ENCODE measurements at regions not wholly inside any gene's neighbourhood (a gene's known extent, or its start where the extent isn't known, plus 50 kb on each side); places are given as distances from the start of the nearest gene placed in this dataset.

DNA sequence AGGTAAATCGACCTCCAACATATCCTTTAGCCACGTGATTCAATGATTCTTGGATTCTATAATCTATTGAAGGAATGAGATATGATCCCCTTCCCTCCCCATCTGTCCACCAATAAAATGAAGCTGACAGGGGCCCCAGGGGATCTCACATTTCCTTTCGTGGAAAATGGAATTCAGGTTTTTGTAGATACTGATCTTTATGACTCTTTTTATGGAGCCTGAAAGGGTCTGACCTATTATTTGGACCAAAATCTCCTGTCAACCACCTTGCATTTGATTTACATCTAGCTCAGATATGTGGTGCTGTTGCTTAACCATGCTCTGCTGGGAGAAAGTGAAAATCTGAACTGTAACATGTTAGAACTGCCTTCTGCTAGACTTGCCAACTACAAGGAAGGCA lies 234.0 kb upstream of the CXCL12 start:
- TF ChIP-seq, protein P1, sequence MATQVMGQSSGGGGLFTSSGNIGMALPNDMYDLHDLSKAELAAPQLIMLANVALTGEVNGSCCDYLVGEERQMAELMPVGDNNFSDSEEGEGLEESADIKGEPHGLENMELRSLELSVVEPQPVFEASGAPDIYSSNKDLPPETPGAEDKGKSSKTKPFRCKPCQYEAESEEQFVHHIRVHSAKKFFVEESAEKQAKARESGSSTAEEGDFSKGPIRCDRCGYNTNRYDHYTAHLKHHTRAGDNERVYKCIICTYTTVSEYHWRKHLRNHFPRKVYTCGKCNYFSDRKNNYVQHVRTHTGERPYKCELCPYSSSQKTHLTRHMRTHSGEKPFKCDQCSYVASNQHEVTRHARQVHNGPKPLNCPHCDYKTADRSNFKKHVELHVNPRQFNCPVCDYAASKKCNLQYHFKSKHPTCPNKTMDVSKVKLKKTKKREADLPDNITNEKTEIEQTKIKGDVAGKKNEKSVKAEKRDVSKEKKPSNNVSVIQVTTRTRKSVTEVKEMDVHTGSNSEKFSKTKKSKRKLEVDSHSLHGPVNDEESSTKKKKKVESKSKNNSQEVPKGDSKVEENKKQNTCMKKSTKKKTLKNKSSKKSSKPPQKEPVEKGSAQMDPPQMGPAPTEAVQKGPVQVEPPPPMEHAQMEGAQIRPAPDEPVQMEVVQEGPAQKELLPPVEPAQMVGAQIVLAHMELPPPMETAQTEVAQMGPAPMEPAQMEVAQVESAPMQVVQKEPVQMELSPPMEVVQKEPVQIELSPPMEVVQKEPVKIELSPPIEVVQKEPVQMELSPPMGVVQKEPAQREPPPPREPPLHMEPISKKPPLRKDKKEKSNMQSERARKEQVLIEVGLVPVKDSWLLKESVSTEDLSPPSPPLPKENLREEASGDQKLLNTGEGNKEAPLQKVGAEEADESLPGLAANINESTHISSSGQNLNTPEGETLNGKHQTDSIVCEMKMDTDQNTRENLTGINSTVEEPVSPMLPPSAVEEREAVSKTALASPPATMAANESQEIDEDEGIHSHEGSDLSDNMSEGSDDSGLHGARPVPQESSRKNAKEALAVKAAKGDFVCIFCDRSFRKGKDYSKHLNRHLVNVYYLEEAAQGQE (IDR thresholded peaks at IDR 0.05; ENCODE audit: low read depth), result no peak
- TF ChIP-seq EP300 (IDR thresholded peaks at IDR 0.05; ENCODE audit: borderline replicate concordance) (no peak), NFIC (IDR thresholded peaks at IDR 0.05) (no peak), TCF12 (IDR thresholded peaks at IDR 0.05; ENCODE audit: low read depth) (no peak), CEBPB (IDR thresholded peaks at IDR 0.05) (no peak), FOXM1 (IDR thresholded peaks at IDR 0.05; ENCODE audit: borderline replicate concordance, low read depth) (no peak), YY1 (IDR thresholded peaks at IDR 0.05; ENCODE audit: low read depth) (no peak), CREB1 (IDR thresholded peaks at IDR 0.05; ENCODE audit: low read depth) (no peak), RAD21 (IDR thresholded peaks at IDR 0.05; ENCODE audit: low read depth) (no peak), EGR1 (IDR thresholded peaks at IDR 0.05) (no peak), ZBTB7A (IDR thresholded peaks at IDR 0.05; ENCODE audit: low read depth) (no peak), TEAD4 (IDR thresholded peaks at IDR 0.05) (no peak)
- TF ChIP-seq, protein P2, sequence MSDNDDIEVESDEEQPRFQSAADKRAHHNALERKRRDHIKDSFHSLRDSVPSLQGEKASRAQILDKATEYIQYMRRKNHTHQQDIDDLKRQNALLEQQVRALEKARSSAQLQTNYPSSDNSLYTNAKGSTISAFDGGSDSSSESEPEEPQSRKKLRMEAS (IDR thresholded peaks at IDR 0.05), result no peak

DNA sequence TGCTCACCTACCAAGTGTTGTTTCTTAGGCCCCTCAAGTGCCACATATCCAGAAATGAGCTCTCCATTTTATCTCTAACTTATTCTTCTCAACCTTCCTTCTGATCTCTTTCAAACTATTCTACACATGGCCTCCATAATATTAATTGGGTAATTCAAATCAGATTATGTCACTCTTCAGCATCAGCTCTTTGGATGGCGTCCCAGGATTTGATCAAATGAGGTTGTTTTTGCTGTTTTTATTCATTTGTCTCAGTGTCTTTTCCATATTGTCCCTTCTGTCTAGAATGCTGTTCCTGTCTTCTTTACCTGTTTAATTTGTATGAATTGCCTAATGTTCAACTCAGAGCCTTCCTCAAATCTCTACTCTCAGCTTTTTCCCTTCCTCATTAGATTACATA lies 234.6 kb upstream of the CXCL12 start:
- no peak for TF ChIP-seq RAD21 (IDR thresholded peaks at IDR 0.05; ENCODE audit: low read depth)
- TF ChIP-seq, protein P3, sequence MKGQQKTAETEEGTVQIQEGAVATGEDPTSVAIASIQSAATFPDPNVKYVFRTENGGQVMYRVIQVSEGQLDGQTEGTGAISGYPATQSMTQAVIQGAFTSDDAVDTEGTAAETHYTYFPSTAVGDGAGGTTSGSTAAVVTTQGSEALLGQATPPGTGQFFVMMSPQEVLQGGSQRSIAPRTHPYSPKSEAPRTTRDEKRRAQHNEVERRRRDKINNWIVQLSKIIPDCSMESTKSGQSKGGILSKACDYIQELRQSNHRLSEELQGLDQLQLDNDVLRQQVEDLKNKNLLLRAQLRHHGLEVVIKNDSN (IDR thresholded peaks at IDR 0.05), result no peak
- TF ChIP-seq, protein P2 (IDR thresholded peaks at IDR 0.05), result no peak
- TF ChIP-seq CEBPB (IDR thresholded peaks at IDR 0.05), result no peak
- TF ChIP-seq TCF12 (IDR thresholded peaks at IDR 0.05; ENCODE audit: low read depth), result no peak
- no peak for TF ChIP-seq ZBTB7A (IDR thresholded peaks at IDR 0.05; ENCODE audit: low read depth)
- TF ChIP-seq CREB1 (IDR thresholded peaks at IDR 0.05; ENCODE audit: low read depth), result no peak

DNA sequence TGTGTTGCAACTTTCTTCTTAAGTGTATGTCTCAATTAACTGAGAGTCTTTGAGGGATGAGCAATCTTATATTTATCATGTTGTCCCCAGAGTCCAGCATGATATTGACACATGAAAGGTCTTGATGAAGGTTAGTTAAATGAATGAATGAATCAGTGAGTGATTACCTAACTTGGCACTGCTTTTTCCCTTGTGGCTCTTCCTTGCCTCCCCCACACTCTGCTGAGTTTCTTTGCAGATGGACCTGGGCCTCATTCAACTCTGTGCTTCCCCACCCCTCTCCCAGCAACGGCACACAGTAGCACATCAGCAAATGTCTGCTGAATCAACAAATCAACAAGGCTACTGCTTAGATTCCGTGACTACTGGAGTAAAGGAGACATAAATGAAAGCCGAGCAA lies 235.1 kb upstream of the CXCL12 start:
- TF ChIP-seq NFIC (IDR thresholded peaks at IDR 0.05) (no peak), RAD21 (IDR thresholded peaks at IDR 0.05; ENCODE audit: low read depth) (no peak), FOXM1 (IDR thresholded peaks at IDR 0.05; ENCODE audit: borderline replicate concordance, low read depth) (no peak), EGR1 (IDR thresholded peaks at IDR 0.05) (no peak), CEBPB (IDR thresholded peaks at IDR 0.05) (no peak), TAF1 (IDR thresholded peaks at IDR 0.05; ENCODE audit: low read depth) (no peak), TEAD4 (IDR thresholded peaks at IDR 0.05) (no peak), CREB1 (IDR thresholded peaks at IDR 0.05; ENCODE audit: low read depth) (no peak), EP300 (IDR thresholded peaks at IDR 0.05; ENCODE audit: borderline replicate concordance) (no peak), YY1 (IDR thresholded peaks at IDR 0.05; ENCODE audit: low read depth) (no peak)
- TF ChIP-seq, protein P1 (IDR thresholded peaks at IDR 0.05; ENCODE audit: low read depth), result no peak

DNA sequence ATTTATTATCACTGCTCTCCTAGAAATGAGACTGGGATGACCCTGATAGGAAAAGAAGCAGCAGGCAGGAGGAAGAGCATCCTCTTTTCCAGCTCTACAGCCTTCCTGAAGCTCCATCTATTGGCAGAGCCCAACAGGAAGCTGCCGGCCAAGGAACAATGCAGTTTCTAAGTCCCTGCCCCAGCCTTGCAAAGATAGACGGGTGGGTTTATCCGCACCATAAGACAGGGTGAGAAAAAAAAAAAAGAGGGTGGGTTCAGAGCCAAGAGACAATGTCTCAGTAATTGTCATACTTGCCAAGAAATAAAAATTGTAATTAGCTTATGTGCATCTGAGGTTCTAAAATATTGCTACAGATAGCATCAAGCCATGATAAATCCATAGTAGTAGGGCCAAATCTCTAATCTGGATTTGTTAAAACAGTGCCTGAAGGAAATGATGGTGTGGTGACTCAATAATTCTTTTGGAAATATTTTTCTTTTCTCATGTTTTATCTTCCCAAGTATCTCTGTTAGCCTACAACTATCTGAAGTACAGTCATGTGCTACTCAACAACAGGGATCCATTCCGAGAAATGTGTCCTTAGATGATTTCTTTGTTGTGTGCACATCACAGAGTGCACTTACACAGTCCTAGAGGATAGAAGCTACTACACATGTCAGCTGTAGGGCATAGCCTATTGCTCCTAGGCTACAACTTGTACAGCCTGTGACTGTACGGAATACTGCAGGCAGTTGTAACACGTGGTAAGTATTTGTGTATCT lies 242.9 kb upstream of the CXCL12 start:
- TF ChIP-seq FOXM1 (IDR thresholded peaks at IDR 0.05; ENCODE audit: borderline replicate concordance, low read depth), result no peak
- TF ChIP-seq, protein P3 (IDR thresholded peaks at IDR 0.05), result no peak
- TF ChIP-seq ZBTB7A (IDR thresholded peaks at IDR 0.05; ENCODE audit: low read depth), result no peak
- no peak for TF ChIP-seq TEAD4 (IDR thresholded peaks at IDR 0.05)
- no peak for TF ChIP-seq EGR1 (IDR thresholded peaks at IDR 0.05)
- TF ChIP-seq NFIC (IDR thresholded peaks at IDR 0.05), result no peak
- TF ChIP-seq CREB1 (IDR thresholded peaks at IDR 0.05; ENCODE audit: low read depth), result no peak

DNA sequence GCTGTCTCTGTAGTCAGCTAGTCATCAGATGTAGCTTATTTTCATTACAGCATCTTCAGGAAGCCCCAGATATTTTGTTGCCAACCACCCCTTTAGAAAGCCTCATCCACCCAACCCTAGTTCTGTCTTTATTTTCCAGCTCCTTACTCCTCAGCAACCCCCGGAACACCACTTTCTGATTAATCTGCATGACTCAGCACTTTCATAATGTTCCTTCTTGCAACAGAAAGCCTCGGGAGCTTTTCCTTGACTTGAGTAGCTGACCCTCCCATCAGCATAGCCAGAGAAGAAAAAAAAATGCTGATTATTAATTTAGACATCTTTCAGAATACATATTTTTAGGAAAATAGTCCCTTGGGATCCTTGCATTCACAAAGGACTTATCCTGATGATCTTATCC lies 244.0 kb upstream of the CXCL12 start:
- TF ChIP-seq RAD21 (IDR thresholded peaks at IDR 0.05; ENCODE audit: low read depth) (no peak), EP300 (IDR thresholded peaks at IDR 0.05; ENCODE audit: borderline replicate concordance) (no peak), YY1 (IDR thresholded peaks at IDR 0.05; ENCODE audit: low read depth) (no peak), CEBPB (IDR thresholded peaks at IDR 0.05) (no peak), TCF12 (IDR thresholded peaks at IDR 0.05; ENCODE audit: low read depth) (no peak), ZBTB7A (IDR thresholded peaks at IDR 0.05; ENCODE audit: low read depth) (no peak), TEAD4 (IDR thresholded peaks at IDR 0.05) (no peak), TAF1 (IDR thresholded peaks at IDR 0.05; ENCODE audit: low read depth) (no peak), FOXM1 (IDR thresholded peaks at IDR 0.05; ENCODE audit: borderline replicate concordance, low read depth) (no peak), CREB1 (IDR thresholded peaks at IDR 0.05; ENCODE audit: low read depth) (no peak), NFIC (IDR thresholded peaks at IDR 0.05) (no peak), EGR1 (IDR thresholded peaks at IDR 0.05) (no peak)
- TF ChIP-seq, protein P3 (IDR thresholded peaks at IDR 0.05), result no peak
- TF ChIP-seq, protein P2 (IDR thresholded peaks at IDR 0.05), result no peak
- TF ChIP-seq, protein P1 (IDR thresholded peaks at IDR 0.05; ENCODE audit: low read depth), result no peak
